ENCODE measurements at regions not wholly inside any gene's neighbourhood (a gene's known extent, or its start where the extent isn't known, plus 50 kb on each side); places are given as distances from the start of the nearest gene placed in this dataset.

DNA sequence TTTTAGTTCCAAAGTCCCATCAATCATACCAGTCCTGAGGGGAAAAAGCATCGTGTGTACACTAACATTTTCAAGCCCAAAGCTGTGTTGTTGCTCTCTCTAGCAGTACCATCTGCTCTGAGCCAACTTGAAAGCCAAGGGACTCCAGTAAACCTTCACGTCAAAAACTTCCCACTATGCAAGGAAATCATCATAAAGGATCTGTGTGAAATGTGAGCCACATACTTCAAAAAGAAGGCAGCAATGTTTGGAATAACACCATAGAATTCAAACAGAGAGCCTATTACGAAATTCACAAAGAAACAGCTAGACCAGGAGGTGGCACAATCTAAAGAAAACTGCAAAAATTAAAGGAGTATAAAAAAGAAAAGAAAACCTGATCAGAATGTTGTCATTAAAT lies 399.8 kb upstream of the EPHA7 start:
- no peak for TF ChIP-seq POLR2A (IDR thresholded peaks at IDR 0.05)
- TF ChIP-seq, protein P1, sequence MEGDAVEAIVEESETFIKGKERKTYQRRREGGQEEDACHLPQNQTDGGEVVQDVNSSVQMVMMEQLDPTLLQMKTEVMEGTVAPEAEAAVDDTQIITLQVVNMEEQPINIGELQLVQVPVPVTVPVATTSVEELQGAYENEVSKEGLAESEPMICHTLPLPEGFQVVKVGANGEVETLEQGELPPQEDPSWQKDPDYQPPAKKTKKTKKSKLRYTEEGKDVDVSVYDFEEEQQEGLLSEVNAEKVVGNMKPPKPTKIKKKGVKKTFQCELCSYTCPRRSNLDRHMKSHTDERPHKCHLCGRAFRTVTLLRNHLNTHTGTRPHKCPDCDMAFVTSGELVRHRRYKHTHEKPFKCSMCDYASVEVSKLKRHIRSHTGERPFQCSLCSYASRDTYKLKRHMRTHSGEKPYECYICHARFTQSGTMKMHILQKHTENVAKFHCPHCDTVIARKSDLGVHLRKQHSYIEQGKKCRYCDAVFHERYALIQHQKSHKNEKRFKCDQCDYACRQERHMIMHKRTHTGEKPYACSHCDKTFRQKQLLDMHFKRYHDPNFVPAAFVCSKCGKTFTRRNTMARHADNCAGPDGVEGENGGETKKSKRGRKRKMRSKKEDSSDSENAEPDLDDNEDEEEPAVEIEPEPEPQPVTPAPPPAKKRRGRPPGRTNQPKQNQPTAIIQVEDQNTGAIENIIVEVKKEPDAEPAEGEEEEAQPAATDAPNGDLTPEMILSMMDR (IDR thresholded peaks at IDR 0.05 in 4 of 5, conservative IDR thresholded peaks at IDR 0.05 in 1 of 5): no peak

Data from gastrocnemius medialis (tissue), 4 donors.